WTC11 (cell line): ENCODE measurements at regions not wholly inside any gene's neighbourhood (a gene's known extent, or its start where the extent isn't known, plus 50 kb on each side); places are given as distances from the start of the nearest gene placed in this dataset.

Experiments
- CTCF ChIP-seq: fragments of 200-600 bp; IDR thresholded peaks from 2 replicates; pipeline ENCODE4 v1.8.0; 2022; ENCODE audit warnings: antibody characterized with exemption
- TF ChIP-seq, protein P1 (sequence below): sonication (generic); formaldehyde crosslinking; IDR thresholded peaks from 2 replicates; pipeline ENCODE4 v1.8.0; 2022; ENCODE audit warnings: missing genetic modification reagents

DNA sequence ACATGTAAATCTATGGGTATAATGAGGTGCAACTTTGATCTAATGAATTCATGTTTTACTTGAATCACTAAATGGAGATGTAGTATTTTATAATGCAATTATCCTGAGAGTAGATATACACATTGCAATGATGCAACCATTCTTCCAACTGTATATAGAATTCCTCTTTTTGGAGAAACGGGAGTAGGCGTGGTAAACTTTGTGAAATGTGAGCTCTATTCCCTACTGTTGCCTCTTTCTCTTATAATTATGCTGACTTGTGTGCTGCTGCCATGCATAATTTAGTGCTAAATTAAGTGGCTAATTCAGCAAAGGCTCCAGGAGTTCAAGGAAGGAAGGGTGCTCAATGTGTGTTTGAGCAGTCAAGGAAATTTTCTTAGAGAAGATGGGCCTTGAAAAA, 116.6 kb upstream of the SLC35B3 start:
- no peak for TF ChIP-seq CTCF
- TF ChIP-seq, protein P1, sequence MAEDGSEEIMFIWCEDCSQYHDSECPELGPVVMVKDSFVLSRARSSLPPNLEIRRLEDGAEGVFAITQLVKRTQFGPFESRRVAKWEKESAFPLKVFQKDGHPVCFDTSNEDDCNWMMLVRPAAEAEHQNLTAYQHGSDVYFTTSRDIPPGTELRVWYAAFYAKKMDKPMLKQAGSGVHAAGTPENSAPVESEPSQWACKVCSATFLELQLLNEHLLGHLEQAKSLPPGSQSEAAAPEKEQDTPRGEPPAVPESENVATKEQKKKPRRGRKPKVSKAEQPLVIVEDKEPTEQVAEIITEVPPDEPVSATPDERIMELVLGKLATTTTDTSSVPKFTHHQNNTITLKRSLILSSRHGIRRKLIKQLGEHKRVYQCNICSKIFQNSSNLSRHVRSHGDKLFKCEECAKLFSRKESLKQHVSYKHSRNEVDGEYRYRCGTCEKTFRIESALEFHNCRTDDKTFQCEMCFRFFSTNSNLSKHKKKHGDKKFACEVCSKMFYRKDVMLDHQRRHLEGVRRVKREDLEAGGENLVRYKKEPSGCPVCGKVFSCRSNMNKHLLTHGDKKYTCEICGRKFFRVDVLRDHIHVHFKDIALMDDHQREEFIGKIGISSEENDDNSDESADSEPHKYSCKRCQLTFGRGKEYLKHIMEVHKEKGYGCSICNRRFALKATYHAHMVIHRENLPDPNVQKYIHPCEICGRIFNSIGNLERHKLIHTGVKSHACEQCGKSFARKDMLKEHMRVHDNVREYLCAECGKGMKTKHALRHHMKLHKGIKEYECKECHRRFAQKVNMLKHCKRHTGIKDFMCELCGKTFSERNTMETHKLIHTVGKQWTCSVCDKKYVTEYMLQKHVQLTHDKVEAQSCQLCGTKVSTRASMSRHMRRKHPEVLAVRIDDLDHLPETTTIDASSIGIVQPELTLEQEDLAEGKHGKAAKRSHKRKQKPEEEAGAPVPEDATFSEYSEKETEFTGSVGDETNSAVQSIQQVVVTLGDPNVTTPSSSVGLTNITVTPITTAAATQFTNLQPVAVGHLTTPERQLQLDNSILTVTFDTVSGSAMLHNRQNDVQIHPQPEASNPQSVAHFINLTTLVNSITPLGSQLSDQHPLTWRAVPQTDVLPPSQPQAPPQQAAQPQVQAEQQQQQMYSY (CRISPR knock-in tag): no peak
